Ovary (tissue), 7 donors: ENCODE measurements at regions not wholly inside any gene's neighbourhood (a gene's known extent, or its start where the extent isn't known, plus 50 kb on each side); places are given as distances from the start of the nearest gene placed in this dataset.

Experiments used
- DNase-seq, 5 donors: peaks; one replicate each; pipeline ENCODE4 v3.0.0-alpha.2; 2019 to 2020
- H3K27ac ChIP-seq, 2 donors: fragments of 200-600 bp; one replicate each; pipeline versions ENCODE4 v1.5.1 to v1.8.0; 2019 to 2022
- H3K27me3 ChIP-seq: fragments of 200-600 bp; one replicate; pipeline ENCODE4 v1.8.0; 2022
- H3K36me3 ChIP-seq: fragments of 200-600 bp; sonication (generic); one replicate; pipeline ENCODE4 v1.5.1; 2019
- H3K4me1 ChIP-seq: one replicate; pipeline ENCODE4 v1.8.1; 2013; ENCODE audit warnings: mild to moderate bottlenecking, moderate library complexity; ENCODE audit not compliant: insufficient read depth
- H3K4me3 ChIP-seq: fragments of 200-600 bp; sonication (generic); one replicate; pipeline ENCODE4 v1.5.1; 2017
- H3K9me3 ChIP-seq, 2 donors: fragments of 200-600 bp in 1 of 2; sonication (generic) in 1 of 2; one replicate each; pipeline versions ENCODE4 v1.5.1 to v1.8.1; 2013 to 2019; ENCODE audit warnings: mild to moderate bottlenecking in 1 of 2, moderate library complexity in 1 of 2
- EP300 ChIP-seq: sonication (generic); formaldehyde crosslinking; IDR thresholded peaks from one replicate; pipeline ENCODE4 v1.6.1; 2017; ENCODE audit warnings: antibody characterized with exemption
- POLR2A ChIP-seq: fragments of 450-650 bp; IDR thresholded peaks from one replicate; pipeline ENCODE4 v1.6.1; 2017; ENCODE audit warnings: antibody characterized with exemption, mild to moderate bottlenecking, moderate library complexity
- WGBS, 3 donors: extraction: QIAGEN DNeasy Blood & Tissue Kit in 1 of 3; methylation state at CpG; one replicate each; pipeline versions ENCODE4 v1.1.5 to v1.1.7; 2013 to 2017; 5-methylcytosine and 5-hydroxymethylcytosine counted together
- intact Hi-C, 4 donors: fragments of 100-400 bp; cut with DNase I; formaldehyde crosslinking; loops; one replicate each; pipeline versions ENCODE4 v1.11.0 to v1.15.1; 2022 to 2023
- TF ChIP-seq, protein P1 (sequence below), 3 donors: fragments of 450-650 bp in 2 of 3; fragments of 200-600 bp in 1 of 3; IDR thresholded peaks; one replicate each; pipeline versions ENCODE4 v1.5.1 to v1.8.0; 2016 to 2022; ENCODE audit warnings: antibody characterized with exemption in 3 of 3, mild to moderate bottlenecking in 1 of 3
- donor health status: DM: no; HTN: no; CAD: no; lungs with moderate emphysema.
- donor health status: DM: no; HTN: no; CAD: no.
- donor health status: Bipolar disorder and iron deficiency.
- donor health status: DM: no; HTN: no; CAD: no.
- donor health status: DM: yes; HTN: yes; CAD: no.

DNA sequence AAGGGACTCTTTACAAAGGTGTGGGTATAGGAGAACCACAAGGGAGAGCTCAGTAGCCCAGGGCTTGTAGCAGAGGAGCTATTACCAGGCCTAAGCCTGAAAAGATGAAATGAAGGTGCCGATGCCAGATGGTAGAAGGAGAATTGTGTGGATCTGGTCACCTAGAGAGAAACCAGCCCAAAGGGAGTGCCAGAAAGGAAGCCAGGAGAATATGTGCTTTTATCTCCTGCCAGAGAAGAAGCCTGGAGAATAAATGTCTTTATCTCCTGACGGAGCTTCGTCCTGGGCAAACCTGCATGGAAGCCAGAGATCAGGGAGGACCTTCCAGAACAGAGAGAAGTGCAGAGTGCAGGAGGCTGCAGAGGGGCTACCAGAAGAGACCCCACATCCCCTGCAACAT is 142.6 kb downstream of the MED10 start:
- WGBS, 3 donors: 77 to 87% (median 78%) methylated on average over 3 of the region's 3 CpGs
- DNase-seq: no peak
- TF ChIP-seq, protein P1, sequence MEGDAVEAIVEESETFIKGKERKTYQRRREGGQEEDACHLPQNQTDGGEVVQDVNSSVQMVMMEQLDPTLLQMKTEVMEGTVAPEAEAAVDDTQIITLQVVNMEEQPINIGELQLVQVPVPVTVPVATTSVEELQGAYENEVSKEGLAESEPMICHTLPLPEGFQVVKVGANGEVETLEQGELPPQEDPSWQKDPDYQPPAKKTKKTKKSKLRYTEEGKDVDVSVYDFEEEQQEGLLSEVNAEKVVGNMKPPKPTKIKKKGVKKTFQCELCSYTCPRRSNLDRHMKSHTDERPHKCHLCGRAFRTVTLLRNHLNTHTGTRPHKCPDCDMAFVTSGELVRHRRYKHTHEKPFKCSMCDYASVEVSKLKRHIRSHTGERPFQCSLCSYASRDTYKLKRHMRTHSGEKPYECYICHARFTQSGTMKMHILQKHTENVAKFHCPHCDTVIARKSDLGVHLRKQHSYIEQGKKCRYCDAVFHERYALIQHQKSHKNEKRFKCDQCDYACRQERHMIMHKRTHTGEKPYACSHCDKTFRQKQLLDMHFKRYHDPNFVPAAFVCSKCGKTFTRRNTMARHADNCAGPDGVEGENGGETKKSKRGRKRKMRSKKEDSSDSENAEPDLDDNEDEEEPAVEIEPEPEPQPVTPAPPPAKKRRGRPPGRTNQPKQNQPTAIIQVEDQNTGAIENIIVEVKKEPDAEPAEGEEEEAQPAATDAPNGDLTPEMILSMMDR (IDR thresholded peaks at IDR 0.05): no peak
- no peak for TF ChIP-seq EP300
- no peak for TF ChIP-seq POLR2A
- Histone ChIP-seq H3K9me3 (no peaks in the 10 kb centered on the region), H3K4me1 (no peaks in the 10 kb centered on the region), H3K4me3 (no peak overlapping the region), H3K36me3 (no peaks in the 10 kb centered on the region), H3K27me3 (no peaks in the 10 kb centered on the region), H3K27ac (no peak overlapping the region)
- intact Hi-C loops: no loop called here

DNA sequence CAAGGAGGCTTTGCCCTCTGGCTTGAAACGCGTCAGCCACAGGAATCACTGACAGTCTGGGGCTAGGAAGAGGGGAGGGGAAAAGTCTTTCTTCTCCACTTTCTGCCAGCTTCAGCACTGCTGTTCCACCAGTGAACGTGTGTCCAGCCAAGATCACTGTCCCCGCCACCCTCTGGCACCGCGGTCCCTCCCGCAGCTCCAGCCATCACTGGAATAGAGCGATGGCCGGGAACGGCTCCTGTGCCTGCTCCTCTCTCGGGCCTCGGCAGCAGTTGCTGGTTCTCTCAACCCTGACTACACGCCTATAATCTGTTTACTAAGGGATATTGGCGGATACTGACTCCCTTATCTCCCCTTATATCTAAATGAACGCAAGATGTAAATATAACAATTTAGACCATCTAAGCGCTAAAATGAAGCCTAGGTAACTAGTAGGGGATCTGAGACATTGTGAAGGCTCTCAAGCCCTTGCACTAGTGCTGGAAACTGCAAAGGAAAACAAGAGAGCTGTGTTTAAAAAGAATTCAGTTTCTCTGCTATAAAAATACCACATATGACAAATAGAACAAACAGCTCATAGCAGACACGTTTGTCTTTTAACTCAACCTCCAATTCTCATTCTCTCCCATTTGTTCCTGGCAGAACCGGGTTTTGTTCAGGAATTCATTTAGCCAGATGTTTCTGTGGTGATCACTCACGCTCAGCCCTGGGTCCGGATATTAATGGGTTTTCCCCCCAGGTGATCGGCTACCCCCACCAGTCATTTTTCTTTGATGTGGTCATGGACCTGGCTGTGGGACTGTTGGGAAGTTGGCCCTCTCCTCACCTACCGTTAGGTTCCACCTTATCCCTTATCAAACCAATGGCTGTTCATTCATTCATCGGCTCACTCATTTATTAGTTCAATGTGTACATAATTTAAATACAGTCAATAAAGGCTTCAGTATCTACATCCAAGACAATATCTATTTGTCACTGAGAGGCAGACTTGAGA is 149.8 kb downstream of the MED10 start:
- 76 to 85% (median 78%) methylated on average over 23 of the region's 23 CpGs for WGBS, 3 donors
- intact Hi-C loops: no loop called here
- Histone ChIP-seq H3K27me3 (no peaks in the 10 kb centered on the region), H3K4me1 (no peaks in the 10 kb centered on the region), H3K4me3 (no peak overlapping the region), H3K36me3 (no peaks in the 10 kb centered on the region), H3K9me3 (no peaks in the 10 kb centered on the region), H3K27ac (no peak overlapping the region)
- TF ChIP-seq POLR2A: no peak
- DNase-seq: no peak

DNA sequence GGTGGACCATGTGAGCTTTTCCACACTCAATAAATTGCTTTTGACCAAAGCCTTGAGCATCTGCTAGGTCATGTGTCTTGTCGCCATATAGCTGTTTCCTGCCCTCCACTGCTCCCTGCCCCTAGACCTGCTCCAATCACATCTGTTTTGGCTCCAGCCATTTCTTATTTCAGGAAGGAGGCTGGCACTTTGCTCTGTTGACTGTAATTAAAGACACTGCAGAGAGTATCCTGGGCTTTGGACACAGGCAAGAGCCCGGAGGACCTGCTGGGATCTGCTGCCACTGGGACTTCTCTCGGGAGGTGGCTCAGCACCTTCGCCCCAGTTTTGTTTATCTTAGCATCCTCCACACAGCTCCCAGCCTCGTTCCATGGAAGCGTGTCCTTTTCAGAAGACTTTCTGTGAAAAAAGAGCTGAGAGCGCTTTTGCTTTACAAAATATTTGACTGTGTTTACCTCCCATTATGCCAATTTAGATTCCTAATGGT is 153.2 kb downstream of the MED10 start:
- no peaks in the 10 kb centered on the region for H3K36me3 ChIP-seq
- 70 to 78% (median 73%) methylated on average over 7 of the region's 7 CpGs for WGBS, 3 donors
- no peak overlapping the region for H3K27ac ChIP-seq
- H3K4me3 ChIP-seq: no peak overlapping the region
- H3K9me3 ChIP-seq: no peaks in the 10 kb centered on the region
- no peaks in the 10 kb centered on the region for H3K4me1 ChIP-seq
- no peaks in the 10 kb centered on the region for H3K27me3 ChIP-seq
- no peak for DNase-seq
- TF ChIP-seq POLR2A: no peak
- intact Hi-C loops: no loop called here

DNA sequence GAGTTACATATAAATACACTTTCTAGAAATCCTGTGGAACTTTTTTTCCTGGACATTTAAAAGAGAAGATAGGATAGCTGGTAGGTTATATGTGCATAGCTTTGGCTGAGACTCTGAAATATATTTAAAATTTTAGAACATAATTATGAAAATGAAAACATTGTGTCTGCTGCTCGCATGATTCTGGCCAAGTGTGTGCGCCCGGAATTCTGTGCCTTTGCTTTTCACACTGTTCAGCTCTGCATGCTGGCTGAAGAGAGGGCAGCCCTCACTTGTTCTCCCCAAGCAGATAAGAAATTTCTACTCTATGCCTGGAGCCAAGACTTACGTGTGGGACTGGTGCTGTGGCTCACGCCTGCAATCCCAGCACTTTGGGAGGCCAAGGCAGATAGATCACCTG is 153.9 kb downstream of the MED10 start:
- H3K36me3 ChIP-seq: no peaks in the 10 kb centered on the region
- H3K4me1 ChIP-seq: no peaks in the 10 kb centered on the region
- H3K27me3 ChIP-seq: no peaks in the 10 kb centered on the region
- no peak for DNase-seq
- WGBS, 3 donors: 82 to 89% (median 83%) methylated on average over 5 of the region's 5 CpGs
- no peak overlapping the region for H3K27ac ChIP-seq
- TF ChIP-seq EP300 (no peak), POLR2A (no peak)
- intact Hi-C loops: no loop called here
- H3K4me3 ChIP-seq: no peak overlapping the region
- H3K9me3 ChIP-seq: no peaks in the 10 kb centered on the region

DNA sequence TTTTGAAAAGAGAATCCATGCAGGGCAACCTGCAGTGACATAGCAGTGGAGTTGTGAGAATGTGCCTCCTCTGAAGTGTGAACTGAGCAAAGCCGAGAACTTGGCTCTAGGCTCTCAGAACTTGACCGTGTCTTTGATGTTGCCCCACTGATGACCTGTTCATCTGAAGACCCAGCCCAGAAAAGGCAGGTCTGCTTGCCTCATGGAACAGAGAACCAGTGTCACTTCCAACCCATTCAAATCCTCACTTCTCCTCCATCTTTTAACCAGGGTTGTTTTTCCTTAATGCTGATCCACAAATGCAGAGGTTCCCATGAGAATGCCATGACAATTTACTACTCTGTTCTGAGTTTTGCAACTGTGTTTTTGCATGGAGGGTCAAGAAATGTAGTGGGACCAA is 155.4 kb downstream of the MED10 start:
- no peak for DNase-seq
- WGBS, 3 donors: 89 to 93% (median 92%) methylated on average over 2 of the region's 2 CpGs
- no peaks in the 10 kb centered on the region for H3K36me3 ChIP-seq
- H3K4me3 ChIP-seq: no peak overlapping the region
- TF ChIP-seq POLR2A (no peak), EP300 (no peak)
- TF ChIP-seq, protein P1 (IDR thresholded peaks at IDR 0.05): no peak
- intact Hi-C loops: no loop called here
- no peaks in the 10 kb centered on the region for H3K4me1 ChIP-seq
- no peaks in the 10 kb centered on the region for H3K9me3 ChIP-seq
- H3K27me3 ChIP-seq: no peaks in the 10 kb centered on the region
- H3K27ac ChIP-seq: no peak overlapping the region

DNA sequence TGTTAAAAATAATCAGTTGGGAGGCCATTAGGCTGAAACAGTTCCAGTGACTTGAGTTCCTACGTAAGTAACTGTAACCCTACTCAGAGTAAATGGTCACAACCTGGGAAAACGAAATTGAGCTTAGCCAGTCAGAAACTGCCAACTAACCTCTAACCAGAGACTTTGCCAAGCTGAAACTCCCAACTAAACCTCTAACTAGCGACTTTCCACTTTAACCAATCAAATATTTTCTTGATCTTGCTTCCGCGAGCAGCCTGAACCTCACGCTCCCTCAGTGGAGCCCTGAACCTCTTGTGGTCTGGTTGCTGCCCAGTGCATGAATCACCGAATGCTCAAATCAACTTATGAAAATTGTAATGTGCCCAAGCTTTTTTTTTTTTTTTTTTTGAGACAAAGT is 156.2 kb downstream of the MED10 start:
- intact Hi-C loops: no loop called here
- no peaks in the 10 kb centered on the region for H3K27me3 ChIP-seq
- no peaks in the 10 kb centered on the region for H3K36me3 ChIP-seq
- H3K4me1 ChIP-seq: no peaks in the 10 kb centered on the region
- H3K27ac ChIP-seq: no peak overlapping the region
- no peak overlapping the region for H3K4me3 ChIP-seq
- TF ChIP-seq, protein P1 (IDR thresholded peaks at IDR 0.05): no peak
- no peak for TF ChIP-seq EP300
- no peak for TF ChIP-seq POLR2A
- 78 to 88% (median 80%) methylated on average over 7 of the region's 7 CpGs for WGBS, 3 donors
- DNase-seq: no peak
- H3K9me3 ChIP-seq: no peaks in the 10 kb centered on the region
